Hematopoietic multipotent progenitor cell (in vitro differentiated cells): ENCODE measurements at regions not wholly inside any gene's neighbourhood (a gene's known extent, or its start where the extent isn't known, plus 50 kb on each side); places are given as distances from the start of the nearest gene placed in this dataset.

Experiments
- DNase-seq, 3 donors: peaks; one replicate each; pipeline ENCODE4 v3.0.0-alpha.2; 2011 to 2015; ENCODE audit warnings: low read depth in 2 of 3, low spot score in 2 of 3

- no peak for DNase-seq
Measured at GRCh38 chr19:29098091-29098490, 114.9 kb downstream of the UQCRFS1 start.

GRCh38 chr19:29096896-29097295, 116.1 kb downstream of the UQCRFS1 start:
- no peak for DNase-seq

DNA sequence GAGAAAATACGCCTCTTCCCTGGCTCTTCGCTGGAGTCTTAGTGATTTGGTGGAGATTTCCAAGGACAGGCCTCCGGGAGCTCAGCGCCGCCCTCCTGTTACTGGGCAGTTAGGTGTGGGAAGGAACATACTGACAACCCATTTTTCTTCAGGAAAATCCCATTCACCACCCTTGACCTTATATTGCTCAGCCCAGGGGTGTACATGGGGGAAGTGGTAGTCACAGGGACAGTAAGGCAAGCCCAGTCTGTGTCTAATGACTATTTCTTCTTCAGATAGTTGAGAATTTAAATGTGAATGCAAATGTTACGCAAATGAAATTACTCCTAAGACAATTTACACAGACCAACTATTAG, 119.4 kb downstream of the UQCRFS1 start:
- DNase-seq, result no peak

DNA sequence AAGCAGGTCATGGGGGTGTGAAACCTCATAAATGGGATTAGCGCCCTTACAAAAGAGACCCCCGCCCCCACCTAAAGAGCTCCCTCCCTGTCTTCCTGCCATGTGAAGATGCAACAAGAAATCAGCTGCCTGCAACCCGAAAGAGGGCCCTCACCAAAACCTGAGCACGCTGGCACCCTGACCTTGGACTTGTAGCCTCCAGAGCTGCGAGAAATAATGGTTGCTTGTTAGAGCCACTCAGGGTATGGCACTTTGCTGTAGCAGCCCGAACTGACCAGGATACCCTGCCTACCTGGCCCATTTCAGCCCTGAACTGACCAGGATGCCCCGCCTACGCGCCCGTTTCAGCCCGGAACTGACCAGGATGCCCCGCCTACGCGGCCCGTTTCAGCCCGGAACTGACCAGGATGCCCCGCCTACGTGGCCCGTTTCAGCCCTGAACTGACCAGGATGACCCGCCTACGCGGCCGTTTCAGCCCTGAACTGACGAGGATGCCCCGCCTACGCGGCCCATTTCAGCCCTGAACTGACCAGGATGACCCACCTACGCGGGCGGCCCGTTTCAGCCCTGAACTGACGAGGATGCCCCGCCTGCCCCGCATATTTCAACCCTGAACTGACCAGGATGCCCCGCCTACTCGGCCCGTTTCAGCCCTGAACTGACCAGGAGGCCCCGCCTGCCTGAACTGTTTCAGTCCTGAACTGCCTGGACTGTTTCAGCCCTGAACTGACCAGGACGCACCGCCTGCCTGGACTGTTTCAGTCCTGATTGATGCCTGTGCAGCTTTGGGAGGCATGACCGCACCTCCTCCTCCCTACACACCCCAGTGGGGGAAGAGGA, 120.0 kb downstream of the UQCRFS1 start:
- no peak for DNase-seq

DNA sequence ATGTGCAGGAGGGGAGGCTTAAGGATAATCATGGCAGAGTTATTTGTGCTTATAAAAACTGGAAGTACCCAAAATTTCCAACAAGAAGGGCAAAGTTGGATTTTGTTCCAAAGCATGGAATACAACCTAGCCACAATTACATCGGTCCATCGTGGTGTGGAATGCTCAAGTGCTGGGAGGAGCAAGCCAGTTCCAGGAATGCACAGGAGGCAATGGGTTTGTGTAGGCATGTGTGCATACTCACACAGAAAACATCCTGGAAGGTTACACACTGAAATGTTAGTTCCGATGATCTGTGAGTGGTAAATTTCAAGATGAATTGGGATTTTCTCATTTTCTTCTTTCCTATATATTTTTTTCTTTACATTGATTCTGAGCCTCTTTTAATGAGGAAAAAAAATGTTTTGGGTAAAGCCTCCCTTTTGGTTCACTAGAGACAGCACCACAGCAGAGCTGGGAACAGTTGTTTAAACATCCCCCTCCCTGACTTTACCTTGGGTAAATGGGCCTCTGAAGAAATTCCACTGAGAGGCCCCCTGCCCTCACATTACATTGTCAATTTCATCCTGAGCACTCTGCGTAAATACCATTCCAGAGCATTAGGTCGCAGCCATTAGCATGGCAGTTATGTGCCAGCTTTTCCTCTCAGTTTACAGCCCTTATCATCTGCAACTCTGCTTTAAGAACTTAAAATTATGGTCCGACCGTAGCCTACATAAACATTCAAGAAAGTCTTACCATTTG, 122.0 kb downstream of the UQCRFS1 start:
- DNase-seq, result no peak

- DNase-seq, result no peak
Measured at GRCh38 chr19:29089315-29089870, 123.6 kb downstream of the UQCRFS1 start.

DNA sequence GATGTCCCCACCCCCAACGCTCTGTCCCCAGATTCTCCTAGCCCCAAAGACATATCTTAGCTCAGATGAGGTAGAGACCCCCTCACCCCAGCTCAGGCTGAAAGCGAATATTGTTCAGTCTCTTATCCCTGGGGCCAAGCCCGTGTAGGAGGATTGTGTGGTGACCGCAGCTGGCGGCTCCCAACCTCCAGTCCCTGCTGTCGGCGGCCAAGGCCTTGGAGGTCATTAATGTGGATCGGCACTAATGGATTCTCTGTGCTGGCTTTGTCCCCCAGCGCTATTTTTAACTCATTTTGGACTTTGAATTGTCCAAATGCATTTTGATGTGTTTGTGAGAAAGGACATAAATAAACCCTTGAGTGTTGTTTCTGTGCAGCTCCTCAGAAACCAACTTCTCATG, 124.2 kb downstream of the UQCRFS1 start:
- no peak for DNase-seq

DNA sequence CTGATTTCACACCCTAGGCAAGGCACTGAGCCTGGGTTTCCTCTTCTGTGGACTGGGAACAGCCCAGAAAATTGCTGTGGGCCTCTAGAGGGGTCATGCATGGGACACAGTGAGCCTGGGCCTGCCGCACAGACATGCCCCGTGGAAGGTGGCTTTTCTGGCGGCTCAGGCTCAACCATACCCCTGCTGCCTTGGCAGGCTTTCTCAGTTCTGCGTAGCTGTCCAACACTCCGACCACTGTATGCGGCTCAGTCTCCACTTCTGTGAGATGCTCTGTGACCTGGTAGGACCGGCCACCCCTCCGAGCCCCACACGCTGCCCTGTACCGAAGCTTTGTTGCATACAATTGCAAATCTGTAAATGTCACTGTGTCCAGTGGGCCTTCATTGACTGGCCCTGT, 126.3 kb downstream of the UQCRFS1 start:
- DNase-seq, result no peak

GRCh38 chr19:29086182-29086581, 126.8 kb downstream of the UQCRFS1 start:
- DNase-seq, result no peak

DNA sequence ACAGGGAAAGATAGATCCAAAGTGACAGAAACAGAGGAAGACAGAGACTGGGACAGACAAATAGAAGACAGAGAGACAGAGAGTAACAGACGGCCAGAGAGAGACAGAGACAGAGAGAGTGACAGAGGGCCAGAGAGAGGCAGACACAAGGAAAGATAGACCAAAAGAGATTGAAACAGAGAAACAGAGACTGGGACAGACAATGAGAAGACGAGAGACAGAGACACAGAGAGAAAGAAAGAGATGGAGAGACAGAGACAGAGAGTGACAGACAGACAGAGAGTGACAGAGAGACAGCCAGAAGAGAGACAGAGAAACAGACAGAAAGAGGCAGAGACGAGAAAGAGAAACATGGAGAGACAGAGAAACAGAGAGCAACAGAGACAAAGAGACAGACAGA, 127.3 kb downstream of the UQCRFS1 start:
- no peak for DNase-seq

- no peak for DNase-seq
Measured at GRCh38 chr19:29085206-29085605, 127.7 kb downstream of the UQCRFS1 start.

GRCh38 chr19:29084266-29084665, 128.7 kb downstream of the UQCRFS1 start:
- no peak for DNase-seq

- no peak for DNase-seq
Measured at GRCh38 chr19:29083863-29084262, 129.1 kb downstream of the UQCRFS1 start.

GRCh38 chr19:29079356-29080032, 133.5 kb downstream of the UQCRFS1 start:
- DNase-seq, result no peak

DNA sequence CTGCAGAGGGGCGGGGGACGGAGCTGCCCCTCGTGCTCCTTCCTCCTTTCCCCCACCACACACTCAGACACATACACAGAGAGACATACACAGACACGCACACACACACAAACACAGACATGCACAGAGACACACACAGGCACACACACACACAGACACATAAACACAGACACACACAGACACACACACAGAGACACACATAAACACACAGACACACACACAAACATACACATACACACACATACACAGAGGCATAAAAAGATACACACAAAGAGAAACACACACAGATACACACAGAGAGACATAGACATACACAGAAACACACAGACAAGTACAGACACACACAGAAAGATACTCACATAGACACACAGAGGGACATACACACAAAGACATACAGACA, 136.0 kb downstream of the UQCRFS1 start:
- DNase-seq, result no peak

DNA sequence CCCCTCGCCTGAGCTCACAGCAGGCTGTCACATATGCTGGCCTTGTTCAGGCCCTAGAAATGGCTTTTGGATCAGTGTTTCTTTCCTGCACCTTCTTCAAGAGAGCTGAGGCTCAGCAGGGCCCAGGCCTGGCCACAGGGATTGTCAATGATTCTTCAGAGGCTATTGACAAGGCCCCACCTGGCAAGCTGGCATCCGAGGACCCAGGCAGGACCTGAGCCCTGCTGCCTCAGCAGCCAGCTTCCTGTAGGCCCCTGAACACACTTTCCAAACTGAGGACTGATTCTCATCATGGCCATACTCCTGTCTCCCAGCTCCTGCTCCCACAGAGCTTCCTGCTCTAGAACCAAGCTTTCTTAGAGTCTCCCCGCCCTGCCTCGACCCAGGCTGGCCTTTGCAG, 136.8 kb downstream of the UQCRFS1 start:
- no peak for DNase-seq

GRCh38 chr19:29075149-29075548, 137.8 kb downstream of the UQCRFS1 start:
- DNase-seq, result no peak

DNA sequence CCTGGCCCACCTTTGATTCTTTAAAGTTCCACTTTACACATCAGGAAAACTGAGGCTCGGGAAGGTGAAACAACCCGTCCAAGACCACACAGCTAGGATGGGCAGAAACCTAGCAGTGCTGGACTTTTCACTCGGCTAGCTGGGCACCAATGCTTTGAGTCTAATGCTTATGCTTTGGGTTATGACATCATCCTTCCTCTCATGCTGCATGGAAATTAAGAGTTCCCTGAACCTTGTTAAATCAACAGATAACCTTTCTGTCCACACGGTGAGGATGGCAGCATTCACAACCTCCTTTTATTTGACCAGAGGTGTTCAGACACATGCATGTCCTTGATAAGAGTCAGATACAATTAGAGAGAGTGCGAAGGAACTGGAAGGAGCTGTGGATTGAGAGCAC, 138.4 kb downstream of the UQCRFS1 start:
- DNase-seq, result no peak

DNA sequence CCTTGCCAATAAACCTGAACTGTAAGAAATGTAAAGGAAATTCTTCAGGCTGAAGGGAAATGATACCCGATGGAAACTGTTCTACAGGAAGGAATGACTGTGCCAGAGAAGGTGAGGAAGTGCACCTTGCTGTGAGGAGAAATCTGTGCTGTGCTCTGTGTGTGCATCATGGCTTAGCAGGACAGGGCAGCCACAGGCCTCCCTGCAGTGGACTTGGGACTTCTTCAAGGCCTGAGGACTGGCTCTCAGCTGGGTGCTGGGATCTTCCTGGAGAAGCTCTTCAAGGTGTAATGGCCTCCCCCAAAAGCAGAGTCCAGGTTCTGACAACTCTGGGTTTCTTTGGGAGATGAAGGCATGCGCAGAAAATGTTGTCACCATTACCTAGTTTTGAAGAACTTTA, 145.1 kb downstream of the UQCRFS1 start:
- no peak for DNase-seq

DNA sequence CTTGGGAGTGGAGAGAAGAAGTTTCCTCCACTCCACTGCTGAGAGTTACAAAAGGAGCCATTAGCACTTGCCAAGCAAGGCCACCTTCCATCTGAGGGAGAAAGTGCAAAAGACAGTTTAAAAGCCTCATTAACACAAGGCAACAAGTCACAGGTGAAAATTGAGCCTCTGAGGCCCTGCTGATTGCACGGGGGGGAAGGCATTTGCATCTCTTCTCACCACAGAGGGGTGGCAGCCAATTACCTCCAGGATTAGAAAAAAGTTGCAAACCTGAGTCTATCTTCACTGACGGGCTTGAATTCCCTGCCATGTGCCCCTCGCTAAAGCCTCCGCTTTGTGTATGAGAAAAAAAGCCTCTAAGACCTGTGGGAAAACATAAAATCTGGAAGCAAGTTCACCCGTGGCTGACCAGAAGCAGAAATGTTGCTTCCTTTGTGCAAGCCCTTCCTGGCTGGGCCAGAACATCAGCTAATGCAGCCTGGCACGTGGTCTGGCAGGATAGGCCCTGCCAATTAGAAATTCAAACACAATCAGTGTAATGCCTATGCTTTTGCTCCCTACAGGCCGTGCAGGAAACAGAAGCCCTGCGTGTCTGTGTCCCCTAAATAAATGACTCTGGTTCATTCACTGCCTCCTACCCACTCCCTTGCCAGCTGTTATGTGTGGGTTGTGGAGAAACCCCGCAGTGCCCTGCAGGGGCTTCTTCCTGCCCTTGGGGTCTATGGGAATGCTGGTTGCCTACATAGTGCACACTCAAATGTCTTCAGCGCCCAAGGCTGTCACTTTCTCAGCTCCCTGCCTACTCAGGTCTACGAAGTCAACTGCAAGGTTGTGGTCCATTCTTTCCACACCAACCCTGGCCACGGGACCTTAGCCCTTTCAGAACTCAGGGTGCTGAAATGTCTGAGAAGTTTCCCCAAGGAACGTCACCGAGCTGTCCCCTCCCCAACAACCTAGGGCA, 150.2 kb downstream of the UQCRFS1 start:
- DNase-seq, result no peak
